ENCODE measurements at regions not wholly inside any gene's neighbourhood (a gene's known extent, or its start where the extent isn't known, plus 50 kb on each side); places are given as distances from the start of the nearest gene placed in this dataset.

GRCh38 chr5:51559339-51559738 lies 176.1 kb downstream of the ISL1 start:
- Histone ChIP-seq H3K27me3 (replicated peaks; ENCODE audit: control insufficient read depth, insufficient read depth, low read length) (no peaks in the 10 kb centered on the region), H3K36me3 (ENCODE audit: control insufficient read depth, insufficient read depth, low read length, severe bottlenecking) (no peaks in the 10 kb centered on the region), H3K4me3 (ENCODE audit: low read length) (no peak overlapping the region), H3K9me3 (ENCODE audit: control insufficient read depth, low read length) (no peaks in the 10 kb centered on the region), H3K9ac (ENCODE audit: low read length) (no peak overlapping the region), H3K4me1 (ENCODE audit: control insufficient read depth, insufficient read depth, low read length) (no peaks in the 10 kb centered on the region)
- no peak for DNase-seq (ENCODE audit: low read depth)

- H3K9ac ChIP-seq (ENCODE audit: low read length) = no peak overlapping the region
- H3K9me3 ChIP-seq (ENCODE audit: control insufficient read depth, low read length) = no peaks in the 10 kb centered on the region
- H3K27me3 ChIP-seq (replicated peaks; ENCODE audit: control insufficient read depth, insufficient read depth, low read length) = no peaks in the 10 kb centered on the region
- DNase-seq (ENCODE audit: low read depth) = no peak
- H3K4me3 ChIP-seq (ENCODE audit: low read length) = no peak overlapping the region
- H3K4me1 ChIP-seq (ENCODE audit: control insufficient read depth, insufficient read depth, low read length) = no peaks in the 10 kb centered on the region
- H3K36me3 ChIP-seq (ENCODE audit: control insufficient read depth, insufficient read depth, low read length, severe bottlenecking) = no peaks in the 10 kb centered on the region
These were observed 176.8 kb downstream of the ISL1 start for GRCh38 chr5:51559921-51560658.

DNA sequence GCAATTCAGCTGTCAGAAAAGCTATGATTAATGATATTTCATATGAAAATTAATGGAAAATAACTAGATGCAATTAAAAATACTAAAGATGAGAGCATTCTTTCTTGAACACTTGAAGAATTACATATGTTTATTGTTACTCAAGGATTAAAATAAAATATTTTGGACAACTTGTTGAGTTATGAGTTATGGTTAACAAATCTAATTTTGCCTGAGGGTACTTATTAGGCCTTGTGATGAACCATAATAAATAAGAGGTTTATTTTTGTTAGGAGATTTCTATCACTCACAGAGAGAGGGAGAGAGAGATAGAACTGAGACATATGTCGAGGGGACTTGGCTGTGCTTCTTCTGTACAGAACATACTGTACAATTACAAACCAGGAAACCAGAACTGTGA lies 183.7 kb downstream of the ISL1 start:
- Histone ChIP-seq H3K9ac (ENCODE audit: low read length) (no peak overlapping the region), H3K27me3 (replicated peaks; ENCODE audit: control insufficient read depth, insufficient read depth, low read length) (no peaks in the 10 kb centered on the region), H3K4me1 (ENCODE audit: control insufficient read depth, insufficient read depth, low read length) (no peaks in the 10 kb centered on the region), H3K9me3 (ENCODE audit: control insufficient read depth, low read length) (no peaks in the 10 kb centered on the region), H3K4me3 (ENCODE audit: low read length) (no peak overlapping the region), H3K36me3 (ENCODE audit: control insufficient read depth, insufficient read depth, low read length, severe bottlenecking) (no peaks in the 10 kb centered on the region)
- DNase-seq (ENCODE audit: low read depth) = no peak

DNA sequence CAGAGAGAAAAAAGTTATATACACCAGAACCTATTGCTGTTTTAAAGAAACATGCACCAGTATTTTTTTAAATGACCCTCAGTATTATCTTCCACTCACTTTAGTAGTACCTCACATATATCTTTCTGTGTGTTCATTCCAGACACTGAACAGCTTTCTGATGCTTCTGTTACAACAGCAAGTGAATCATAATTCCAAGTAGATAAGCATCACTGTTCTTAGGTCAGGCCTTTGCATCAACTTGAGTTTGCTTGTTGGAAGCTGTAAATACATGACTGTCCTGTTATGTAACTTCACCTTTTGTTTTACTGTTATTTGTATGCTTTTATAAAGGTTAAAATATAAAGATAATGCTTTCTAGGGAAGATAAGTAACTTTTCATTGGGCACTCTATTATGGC lies 184.4 kb downstream of the ISL1 start:
- Histone ChIP-seq H3K9ac (ENCODE audit: low read length) (no peak overlapping the region), H3K27me3 (replicated peaks; ENCODE audit: control insufficient read depth, insufficient read depth, low read length) (no peaks in the 10 kb centered on the region), H3K4me1 (ENCODE audit: control insufficient read depth, insufficient read depth, low read length) (no peaks in the 10 kb centered on the region), H3K36me3 (ENCODE audit: control insufficient read depth, insufficient read depth, low read length, severe bottlenecking) (no peaks in the 10 kb centered on the region), H3K4me3 (ENCODE audit: low read length) (no peak overlapping the region), H3K9me3 (ENCODE audit: control insufficient read depth, low read length) (no peaks in the 10 kb centered on the region)
- no peak for DNase-seq (ENCODE audit: low read depth)

DNA sequence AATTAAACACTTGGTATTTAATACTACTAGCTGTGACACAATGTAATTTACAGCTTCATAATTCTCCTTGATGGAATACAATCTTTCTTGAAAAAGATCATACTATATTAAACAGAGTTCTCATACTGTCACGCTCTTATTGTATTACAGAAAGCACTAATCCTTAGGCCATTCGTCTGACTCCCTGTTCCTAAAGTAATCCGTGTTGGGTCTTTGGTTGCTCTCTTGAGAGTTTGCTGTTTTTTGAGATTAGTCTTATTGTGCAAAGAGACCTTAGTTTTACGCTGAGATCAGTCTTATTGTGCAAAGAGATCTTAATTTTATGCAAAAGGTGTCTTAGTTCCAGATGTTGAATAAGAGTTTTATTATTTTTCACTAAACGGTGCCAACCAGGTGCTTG lies 190.6 kb downstream of the ISL1 start:
- Histone ChIP-seq H3K9me3 (ENCODE audit: control insufficient read depth, low read length) (no peaks in the 10 kb centered on the region), H3K4me1 (ENCODE audit: control insufficient read depth, insufficient read depth, low read length) (no peaks in the 10 kb centered on the region), H3K36me3 (ENCODE audit: control insufficient read depth, insufficient read depth, low read length, severe bottlenecking) (no peaks in the 10 kb centered on the region), H3K9ac (ENCODE audit: low read length) (no peak overlapping the region), H3K4me3 (ENCODE audit: low read length) (no peak overlapping the region), H3K27me3 (replicated peaks; ENCODE audit: control insufficient read depth, insufficient read depth, low read length) (no peaks in the 10 kb centered on the region)
- no peak for DNase-seq (ENCODE audit: low read depth)

DNA sequence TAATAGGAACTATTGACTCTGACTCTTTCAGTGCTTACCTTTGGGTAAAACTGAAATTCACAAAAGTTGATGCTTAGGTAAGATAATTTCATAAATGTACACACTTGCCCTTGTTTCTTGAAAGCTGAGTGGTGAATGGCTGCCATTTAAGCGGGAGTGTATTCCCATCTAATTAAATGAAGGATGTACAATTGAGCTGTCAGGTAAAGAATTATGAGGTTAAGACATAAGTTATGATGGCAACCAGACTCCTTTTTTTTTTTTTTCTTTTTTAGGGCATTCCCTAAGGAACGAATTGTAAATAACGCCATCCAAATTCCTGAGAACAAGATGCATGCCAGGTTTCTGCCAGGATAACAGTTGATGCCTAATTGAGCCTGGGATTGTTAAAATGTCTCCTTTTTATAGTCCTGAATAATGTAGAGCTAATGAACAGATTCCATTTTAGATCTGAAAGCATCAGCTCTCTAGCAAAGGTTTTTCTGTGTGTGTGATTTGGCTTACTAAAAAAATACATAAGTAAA lies 199.7 kb downstream of the ISL1 start:
- Histone ChIP-seq H3K36me3 (ENCODE audit: control insufficient read depth, insufficient read depth, low read length, severe bottlenecking) (no peaks in the 10 kb centered on the region), H3K9ac (ENCODE audit: low read length) (no peak overlapping the region), H3K27me3 (replicated peaks; ENCODE audit: control insufficient read depth, insufficient read depth, low read length) (no peaks in the 10 kb centered on the region), H3K4me1 (ENCODE audit: control insufficient read depth, insufficient read depth, low read length) (no peaks in the 10 kb centered on the region), H3K4me3 (ENCODE audit: low read length) (no peak overlapping the region), H3K9me3 (ENCODE audit: control insufficient read depth, low read length) (no peaks in the 10 kb centered on the region)
- no peak for DNase-seq (ENCODE audit: low read depth)

- Histone ChIP-seq H3K9ac (ENCODE audit: low read length) (no peak overlapping the region), H3K9me3 (ENCODE audit: control insufficient read depth, low read length) (no peaks in the 10 kb centered on the region), H3K27me3 (replicated peaks; ENCODE audit: control insufficient read depth, insufficient read depth, low read length) (no peaks in the 10 kb centered on the region), H3K36me3 (ENCODE audit: control insufficient read depth, insufficient read depth, low read length, severe bottlenecking) (no peaks in the 10 kb centered on the region), H3K4me3 (ENCODE audit: low read length) (no peak overlapping the region), H3K4me1 (ENCODE audit: control insufficient read depth, insufficient read depth, low read length) (no peaks in the 10 kb centered on the region)
- no peak for DNase-seq (ENCODE audit: low read depth)
These were observed 214.8 kb downstream of the ISL1 start for GRCh38 chr5:51598026-51598425.

GRCh38 chr5:51599587-51599986 lies 216.3 kb downstream of the ISL1 start:
- no peak overlapping the region for H3K4me3 ChIP-seq (ENCODE audit: low read length)
- no peak for DNase-seq (ENCODE audit: low read depth)
- no peaks in the 10 kb centered on the region for H3K27me3 ChIP-seq (replicated peaks; ENCODE audit: control insufficient read depth, insufficient read depth, low read length)
- H3K4me1 ChIP-seq (ENCODE audit: control insufficient read depth, insufficient read depth, low read length) = no peaks in the 10 kb centered on the region
- H3K36me3 ChIP-seq (ENCODE audit: control insufficient read depth, insufficient read depth, low read length, severe bottlenecking) = no peaks in the 10 kb centered on the region
- H3K9me3 ChIP-seq (ENCODE audit: control insufficient read depth, low read length) = no peaks in the 10 kb centered on the region
- H3K9ac ChIP-seq (ENCODE audit: low read length) = no peak overlapping the region

- H3K27me3 ChIP-seq (replicated peaks; ENCODE audit: control insufficient read depth, insufficient read depth, low read length) = no peaks in the 10 kb centered on the region
- H3K9me3 ChIP-seq (ENCODE audit: control insufficient read depth, low read length) = no peaks in the 10 kb centered on the region
- H3K36me3 ChIP-seq (ENCODE audit: control insufficient read depth, insufficient read depth, low read length, severe bottlenecking) = no peaks in the 10 kb centered on the region
- H3K4me1 ChIP-seq (ENCODE audit: control insufficient read depth, insufficient read depth, low read length) = no peaks in the 10 kb centered on the region
- H3K4me3 ChIP-seq (ENCODE audit: low read length) = no peak overlapping the region
- no peak overlapping the region for H3K9ac ChIP-seq (ENCODE audit: low read length)
- DNase-seq (ENCODE audit: low read depth) = no peak
These were observed 221.1 kb downstream of the ISL1 start for GRCh38 chr5:51604324-51604723.

DNA sequence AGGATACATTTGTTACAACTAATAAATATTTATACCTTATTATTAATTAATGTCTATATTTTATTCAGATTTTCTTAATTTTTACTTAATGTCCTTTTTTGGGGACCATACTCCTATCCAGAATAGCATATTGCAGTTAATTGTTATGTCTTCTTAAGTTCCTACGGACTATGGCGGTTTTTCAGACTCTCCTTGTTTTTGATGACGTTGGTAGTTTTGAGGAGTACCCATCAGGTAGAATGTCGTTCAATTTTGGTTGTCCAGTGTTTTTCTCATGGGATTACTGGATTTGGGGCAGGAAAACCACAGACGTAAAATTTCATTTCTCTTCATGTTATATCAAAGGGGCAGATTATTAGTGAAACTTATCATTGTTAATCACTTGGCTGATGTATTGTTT lies 223.7 kb downstream of the ISL1 start:
- H3K4me3 ChIP-seq (ENCODE audit: low read length) = no peak overlapping the region
- no peak overlapping the region for H3K9ac ChIP-seq (ENCODE audit: low read length)
- no peaks in the 10 kb centered on the region for H3K27me3 ChIP-seq (replicated peaks; ENCODE audit: control insufficient read depth, insufficient read depth, low read length)
- H3K4me1 ChIP-seq (ENCODE audit: control insufficient read depth, insufficient read depth, low read length) = no peaks in the 10 kb centered on the region
- no peaks in the 10 kb centered on the region for H3K9me3 ChIP-seq (ENCODE audit: control insufficient read depth, low read length)
- DNase-seq (ENCODE audit: low read depth) = no peak
- no peaks in the 10 kb centered on the region for H3K36me3 ChIP-seq (ENCODE audit: control insufficient read depth, insufficient read depth, low read length, severe bottlenecking)

DNA sequence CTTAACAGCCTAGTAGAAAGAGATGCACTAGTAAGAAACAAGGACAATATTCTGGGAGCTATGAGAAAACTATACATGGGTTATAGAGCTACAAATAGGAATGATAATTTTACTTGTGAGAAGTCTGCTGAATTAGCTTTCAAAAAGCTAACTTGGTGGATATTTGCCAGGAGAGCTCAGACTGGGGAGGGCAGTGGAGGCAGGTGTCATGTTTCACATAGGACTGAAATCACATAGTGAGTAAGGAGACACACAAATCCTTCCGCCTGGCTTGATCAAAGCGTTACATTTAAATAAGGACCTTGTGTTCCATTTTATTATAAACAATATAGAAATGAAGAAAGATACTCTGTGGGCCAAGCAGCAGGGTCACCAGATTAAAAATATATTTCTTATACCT lies 235.0 kb downstream of the ISL1 start:
- DNase-seq (ENCODE audit: low read depth) = no peak
- no peaks in the 10 kb centered on the region for H3K27me3 ChIP-seq (replicated peaks; ENCODE audit: control insufficient read depth, insufficient read depth, low read length)
- H3K9me3 ChIP-seq (ENCODE audit: control insufficient read depth, low read length) = no peaks in the 10 kb centered on the region
- no peaks in the 10 kb centered on the region for H3K36me3 ChIP-seq (ENCODE audit: control insufficient read depth, insufficient read depth, low read length, severe bottlenecking)
- no peak overlapping the region for H3K9ac ChIP-seq (ENCODE audit: low read length)
- peaks cover 2% of the 10 kb centered on the region for H3K4me1 ChIP-seq (ENCODE audit: control insufficient read depth, insufficient read depth, low read length)
- H3K4me3 ChIP-seq (ENCODE audit: low read length) = no peak overlapping the region

DNA sequence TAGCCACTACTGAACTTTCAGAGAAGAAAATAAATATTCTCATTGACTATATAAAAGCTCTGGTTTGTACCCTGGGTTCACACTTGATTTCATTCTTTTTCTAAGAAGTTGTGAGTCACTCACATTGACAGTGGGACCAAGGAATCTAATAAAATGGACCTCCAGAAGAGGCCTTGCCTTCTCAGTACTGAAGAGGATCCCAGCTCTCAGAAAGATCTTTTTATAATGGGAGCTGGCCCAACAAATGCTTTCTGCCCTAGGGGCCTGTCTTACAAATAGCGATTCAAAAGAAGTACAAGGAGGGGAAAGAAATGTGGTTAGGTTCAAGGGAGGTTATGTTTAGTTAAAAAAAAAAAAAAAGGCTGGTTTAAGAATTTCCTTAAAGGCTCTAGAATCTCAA lies 237.9 kb downstream of the ISL1 start:
- H3K9me3 ChIP-seq (ENCODE audit: control insufficient read depth, low read length) = peaks cover 3% of the 10 kb centered on the region
- peaks cover 2% of the 10 kb centered on the region for H3K4me1 ChIP-seq (ENCODE audit: control insufficient read depth, insufficient read depth, low read length)
- no peak for DNase-seq (ENCODE audit: low read depth)
- H3K36me3 ChIP-seq (ENCODE audit: control insufficient read depth, insufficient read depth, low read length, severe bottlenecking) = no peaks in the 10 kb centered on the region
- H3K4me3 ChIP-seq (ENCODE audit: low read length) = no peak overlapping the region
- H3K27me3 ChIP-seq (replicated peaks; ENCODE audit: control insufficient read depth, insufficient read depth, low read length) = no peaks in the 10 kb centered on the region
- no peak overlapping the region for H3K9ac ChIP-seq (ENCODE audit: low read length)

All from adipocyte (in vitro differentiated cells).